HPDE6-E6E7 (cell line): ENCODE measurements at regions not wholly inside any gene's neighbourhood (a gene's known extent, or its start where the extent isn't known, plus 50 kb on each side); places are given as distances from the start of the nearest gene placed in this dataset.

Experiments
- DNase-seq: peaks from one replicate; pipeline ENCODE4 v3.0.0; 2011; ENCODE audit warnings: missing footprints; ENCODE audit errors: extremely low spot score

GRCh38 chr5:6914347-6914746 is 201.1 kb downstream of the TENT4A start:
- DNase-seq = no peak

- DNase-seq = no peak
Measured at GRCh38 chr5:6915574-6915973, 202.3 kb downstream of the TENT4A start.

- no peak for DNase-seq
Measured at GRCh38 chr5:6918255-6918654, 205.0 kb downstream of the TENT4A start.

GRCh38 chr5:6920628-6921256 is 207.5 kb downstream of the TENT4A start:
- DNase-seq = no peak

- DNase-seq = no peak
Measured at GRCh38 chr5:6926491-6927038, 213.3 kb downstream of the TENT4A start.

- DNase-seq = no peak
Measured at GRCh38 chr5:6936031-6936430, 222.8 kb downstream of the TENT4A start.

- no peak for DNase-seq
Measured at GRCh38 chr5:6937677-6938076, 224.4 kb downstream of the TENT4A start.

- no peak for DNase-seq
Measured at GRCh38 chr5:6941631-6942030, 228.4 kb downstream of the TENT4A start.

- no peak for DNase-seq
Measured at GRCh38 chr5:6943197-6944112, 230.2 kb downstream of the TENT4A start.

- no peak for DNase-seq
Measured at GRCh38 chr5:6948562-6948961, 235.3 kb downstream of the TENT4A start.

GRCh38 chr5:6949230-6949629 is 236.0 kb downstream of the TENT4A start:
- DNase-seq = no peak

- no peak for DNase-seq
Measured at GRCh38 chr5:6950250-6950649, 237.0 kb downstream of the TENT4A start.

GRCh38 chr5:6950860-6951259 is 237.6 kb downstream of the TENT4A start:
- no peak for DNase-seq

- no peak for DNase-seq
Measured at GRCh38 chr5:6961123-6961522, 247.9 kb downstream of the TENT4A start.

- no peak for DNase-seq
Measured at GRCh38 chr5:6961837-6962635, 248.8 kb downstream of the TENT4A start.

- no peak for DNase-seq
Measured at GRCh38 chr5:6976971-6977370, 263.7 kb downstream of the TENT4A start.

GRCh38 chr5:6979061-6979460 is 265.8 kb downstream of the TENT4A start:
- DNase-seq = no peak

GRCh38 chr5:6989230-6989629 is 276.0 kb downstream of the TENT4A start:
- DNase-seq = no peak

- DNase-seq = no peak
Measured at GRCh38 chr5:6994097-6994496, 280.9 kb downstream of the TENT4A start.

- DNase-seq = no peak
Measured at GRCh38 chr5:6995115-6995514, 281.9 kb downstream of the TENT4A start.

- no peak for DNase-seq
Measured at GRCh38 chr5:7000310-7000709, 287.1 kb downstream of the TENT4A start.

GRCh38 chr5:7010591-7010990 is 297.4 kb downstream of the TENT4A start:
- DNase-seq = no peak
